GM19395 (cell line): ENCODE measurements at regions not wholly inside any gene's neighbourhood (a gene's known extent, or its start where the extent isn't known, plus 50 kb on each side); places are given as distances from the start of the nearest gene placed in this dataset.

Source experiments
- ATAC-seq: cut with Tn5 transposase; IDR thresholded peaks from one replicate; pipeline ENCODE4 v1.9.1; 2021; ENCODE audit warnings: mild to moderate bottlenecking, moderate library complexity; ENCODE audit not compliant: unreplicated experiment

- no peak for ATAC-seq
Observed at GRCh38 chr2:195606179-195606578, 50.8 kb upstream of the SLC39A10 start.

DNA sequence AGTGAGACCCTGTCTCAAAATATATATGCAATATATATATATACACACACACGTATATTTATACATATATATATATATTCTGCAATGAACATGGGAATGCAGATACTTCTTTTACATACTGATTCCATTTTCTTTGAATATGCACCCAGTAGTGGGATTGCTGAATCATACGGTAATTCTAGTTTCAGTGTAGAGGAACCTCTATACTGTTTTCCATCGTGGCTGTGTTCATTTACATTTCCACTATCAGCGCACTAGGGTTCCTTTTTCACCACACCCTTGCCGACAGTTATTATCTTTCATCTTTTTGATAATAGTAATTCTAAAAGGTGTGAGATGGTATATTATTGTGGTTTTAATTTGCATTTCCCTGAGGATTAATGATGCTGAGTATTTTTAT, 52.3 kb upstream of the SLC39A10 start:
- peak; percentile 65 for ATAC-seq

DNA sequence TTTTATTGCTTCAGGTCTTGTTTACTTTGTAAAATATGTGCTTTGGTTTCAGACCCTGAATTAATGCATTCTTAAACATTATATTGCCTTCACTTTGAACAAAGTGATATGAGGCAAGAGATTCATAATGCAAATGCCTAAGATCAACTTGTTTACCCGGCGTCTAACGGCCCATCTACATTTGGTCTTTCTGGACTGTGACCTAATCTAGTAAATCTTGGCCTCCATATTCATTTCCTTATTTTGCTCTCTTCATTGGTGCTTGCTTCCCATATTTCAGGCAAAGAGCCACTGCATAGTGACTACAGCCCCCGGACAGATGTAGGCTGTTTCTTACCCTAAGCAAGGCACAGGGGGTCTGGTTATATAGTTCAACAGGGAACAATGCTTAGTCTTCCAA, 53.0 kb upstream of the SLC39A10 start:
- no peak for ATAC-seq

DNA sequence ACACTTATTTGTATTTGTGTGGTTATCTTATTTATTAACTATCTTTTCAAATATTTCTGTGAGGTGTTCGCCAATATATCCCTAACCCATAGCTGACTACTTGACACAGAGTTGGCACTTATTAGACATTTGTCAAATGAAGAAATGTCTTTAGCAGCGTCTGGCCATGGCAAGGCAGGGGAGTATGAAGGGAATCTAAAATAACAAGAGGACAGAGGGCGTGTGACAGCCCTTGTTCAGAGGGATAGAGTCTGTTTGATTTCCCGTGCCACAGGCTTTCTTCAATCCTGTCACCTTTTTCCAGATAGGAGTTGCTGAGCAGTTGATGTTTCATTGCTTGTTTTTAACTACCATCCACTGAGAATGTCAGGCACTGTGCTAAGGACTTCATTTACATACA, 53.6 kb upstream of the SLC39A10 start:
- no peak for ATAC-seq

DNA sequence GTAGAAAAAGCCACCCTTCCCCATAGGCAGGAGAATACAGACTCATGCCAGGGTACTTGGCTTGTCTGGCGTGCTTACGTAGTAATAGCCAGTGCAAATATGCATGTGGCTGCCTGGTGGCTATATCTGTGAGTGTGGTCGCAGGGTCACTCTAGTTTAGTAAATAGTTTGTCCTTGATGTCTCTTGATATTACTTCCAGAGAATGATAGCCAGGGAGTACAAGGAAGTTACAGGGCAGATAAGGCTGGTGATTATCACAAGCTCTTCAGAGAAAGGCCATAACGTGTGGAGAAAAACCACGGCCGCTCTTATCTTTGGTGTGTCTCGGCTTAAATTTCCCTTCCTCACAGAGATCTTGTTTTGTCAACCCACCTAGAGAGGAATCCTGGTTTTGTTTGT, 54.3 kb upstream of the SLC39A10 start:
- no peak for ATAC-seq

DNA sequence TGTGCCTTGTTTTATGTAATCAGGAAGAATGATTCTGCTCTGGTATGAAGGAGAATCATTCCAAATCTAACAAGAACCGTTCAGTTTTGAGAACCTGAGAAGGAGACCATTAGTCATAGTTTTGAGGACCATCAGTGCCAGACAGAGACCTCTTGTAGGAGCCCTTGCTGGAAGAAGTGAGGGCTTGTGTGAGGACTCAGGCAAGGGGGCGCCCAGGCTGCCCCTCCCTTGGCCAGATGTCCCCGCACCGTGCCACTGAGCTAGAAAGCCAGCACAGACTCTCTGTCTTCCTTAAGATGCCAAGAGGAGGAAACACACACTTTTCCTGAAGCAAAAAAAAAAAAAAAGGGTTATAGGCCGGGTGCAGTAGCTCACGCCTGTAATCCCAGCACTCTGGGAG, 55.7 kb upstream of the SLC39A10 start:
- no peak for ATAC-seq

- no peak for ATAC-seq
Observed at GRCh38 chr2:195600778-195601177, 56.2 kb upstream of the SLC39A10 start.

DNA sequence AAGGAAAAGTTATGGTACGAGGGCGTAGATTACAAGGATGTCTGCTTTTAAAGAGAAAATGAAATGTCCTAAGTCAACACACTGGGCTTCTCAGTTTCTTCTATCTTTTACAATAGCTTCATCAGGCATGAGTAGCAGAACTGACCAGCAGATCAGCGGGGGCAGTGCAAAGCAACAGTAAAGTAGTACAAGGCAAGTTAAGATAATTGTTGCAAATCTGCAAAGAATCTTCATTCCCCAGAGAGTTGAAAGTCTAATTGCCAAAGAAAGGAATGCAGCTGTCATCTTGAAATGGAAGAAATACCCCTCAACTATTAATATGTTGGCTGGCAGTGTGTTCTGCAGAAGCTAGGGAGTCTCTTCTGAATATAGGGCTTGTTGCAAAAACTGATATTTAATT, 60.2 kb upstream of the SLC39A10 start:
- no peak for ATAC-seq

DNA sequence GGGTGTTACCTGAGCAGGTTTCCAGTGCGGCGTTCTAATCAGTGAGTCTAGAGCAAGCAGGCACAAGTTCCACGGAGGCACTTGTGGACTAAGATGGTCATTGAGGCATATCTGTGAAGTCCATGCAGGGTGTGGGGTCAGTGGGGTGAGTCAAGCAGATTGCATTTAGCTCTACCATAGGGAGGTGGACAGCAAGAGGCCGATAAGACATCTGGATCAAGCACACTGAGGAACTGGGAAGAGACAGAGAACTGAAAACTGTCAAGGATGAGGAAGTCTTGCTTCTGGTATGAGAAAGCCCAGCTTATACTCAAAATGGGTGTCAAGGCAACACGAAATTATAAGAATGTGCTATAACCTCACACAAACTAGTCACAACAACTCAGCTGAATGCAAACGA, 61.2 kb upstream of the SLC39A10 start:
- no peak for ATAC-seq

- ATAC-seq = no peak
Observed at GRCh38 chr2:195594919-195595694, 61.9 kb upstream of the SLC39A10 start.

- ATAC-seq = peak; percentile 52
Observed at GRCh38 chr2:195594248-195594647, 62.8 kb upstream of the SLC39A10 start.

- no peak for ATAC-seq
Observed at GRCh38 chr2:195592105-195592504, 64.9 kb upstream of the SLC39A10 start.

- ATAC-seq = no peak
Observed at GRCh38 chr2:195590861-195591205, 66.2 kb upstream of the SLC39A10 start.

DNA sequence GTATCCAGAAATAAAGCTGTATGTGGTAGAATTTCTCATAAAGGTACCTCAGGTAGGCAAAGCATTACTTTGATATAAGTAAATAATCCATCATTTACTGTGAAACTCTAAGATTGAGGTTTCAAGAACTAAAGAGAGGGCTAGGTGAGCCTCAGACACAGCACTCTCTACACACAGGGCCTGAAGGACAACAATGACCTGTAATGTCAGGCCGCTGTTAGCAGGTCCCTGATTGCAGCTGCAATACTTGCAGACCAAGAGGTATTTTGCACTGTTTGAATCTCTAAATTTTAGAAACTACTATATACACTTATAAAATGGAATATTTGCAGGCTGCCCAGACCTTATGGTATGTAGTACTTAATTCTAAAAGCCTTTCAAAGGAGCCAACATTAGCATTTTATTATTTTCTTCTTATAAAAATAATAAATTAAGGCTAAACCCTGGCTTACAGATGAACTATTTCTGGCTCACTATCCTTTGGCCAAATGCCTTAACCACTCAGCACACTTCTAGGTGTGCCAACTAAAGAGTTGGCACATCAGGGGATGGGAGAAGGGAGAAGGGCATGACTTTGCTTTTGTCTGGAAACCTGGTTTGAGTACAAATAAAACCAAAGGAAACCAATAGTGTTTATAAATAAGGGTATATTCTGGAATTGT, 66.7 kb upstream of the SLC39A10 start:
- no peak for ATAC-seq

DNA sequence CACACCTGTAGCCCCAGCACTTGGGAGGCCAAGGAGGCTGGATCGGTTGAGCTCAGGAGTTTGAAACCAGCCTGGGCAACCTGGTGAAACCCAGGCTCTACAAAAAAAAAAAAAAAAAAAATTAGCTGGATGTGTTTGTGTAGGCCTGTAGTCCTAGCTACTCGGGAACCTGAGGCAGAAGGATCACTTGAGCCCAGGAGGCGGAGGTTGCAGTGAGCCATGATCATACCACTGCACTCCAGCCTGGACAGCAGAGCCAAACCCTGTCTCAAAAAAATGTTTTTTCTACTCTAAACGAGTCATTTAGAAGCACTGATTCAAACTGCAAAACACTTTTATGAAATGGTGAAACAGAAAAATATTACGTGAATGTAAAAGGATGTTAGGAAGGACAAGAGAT, 69.1 kb upstream of the SLC39A10 start:
- no peak for ATAC-seq

DNA sequence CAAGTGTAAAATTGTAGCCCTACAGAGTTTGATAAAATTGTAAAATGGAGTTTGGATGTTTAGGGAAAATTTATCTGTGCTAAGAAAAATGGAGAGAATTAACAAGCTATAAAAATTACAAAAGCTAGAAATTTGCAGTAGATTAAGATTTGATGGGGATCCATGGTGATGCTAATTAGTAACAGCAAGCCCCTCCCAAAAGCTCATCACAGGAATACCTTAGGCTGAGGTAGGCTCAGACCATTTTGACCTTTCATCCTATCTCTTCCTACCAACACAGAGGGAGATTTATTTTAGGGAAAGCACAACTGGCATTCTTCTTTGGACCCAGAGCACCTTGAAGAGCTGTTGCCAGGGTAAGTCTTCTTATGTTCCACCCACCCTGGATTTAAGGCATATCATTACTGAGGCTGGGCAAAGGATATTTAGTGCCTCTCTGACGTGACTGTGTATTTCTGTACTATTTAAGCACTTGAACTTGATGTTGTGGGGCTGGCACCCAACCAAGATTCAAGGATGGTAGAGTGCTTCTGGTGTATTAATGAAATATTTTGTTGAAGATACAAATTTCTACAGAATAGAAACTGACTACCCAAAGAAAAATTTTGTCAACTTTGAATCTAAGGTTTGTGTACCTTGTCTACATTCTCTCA, 70.8 kb upstream of the SLC39A10 start:
- ATAC-seq = no peak

DNA sequence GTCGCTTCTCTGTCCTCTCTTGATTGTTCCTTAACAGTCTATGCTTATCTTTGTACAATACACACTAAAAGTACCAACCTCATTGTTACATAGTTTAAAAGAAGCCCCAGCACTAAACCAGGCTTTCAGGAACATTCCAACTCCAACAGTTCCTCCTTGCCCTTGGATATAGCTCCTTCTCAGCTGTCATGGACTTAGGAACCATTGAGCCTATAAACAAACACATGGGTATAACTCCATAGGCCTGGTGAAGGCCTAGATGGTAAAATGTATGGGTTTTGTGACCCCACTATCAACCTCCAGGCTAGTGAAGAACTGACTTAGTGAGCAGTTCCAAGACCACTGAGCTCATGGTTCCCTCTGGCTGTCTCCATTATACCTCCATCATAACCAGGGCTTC, 74.8 kb upstream of the SLC39A10 start:
- no peak for ATAC-seq

DNA sequence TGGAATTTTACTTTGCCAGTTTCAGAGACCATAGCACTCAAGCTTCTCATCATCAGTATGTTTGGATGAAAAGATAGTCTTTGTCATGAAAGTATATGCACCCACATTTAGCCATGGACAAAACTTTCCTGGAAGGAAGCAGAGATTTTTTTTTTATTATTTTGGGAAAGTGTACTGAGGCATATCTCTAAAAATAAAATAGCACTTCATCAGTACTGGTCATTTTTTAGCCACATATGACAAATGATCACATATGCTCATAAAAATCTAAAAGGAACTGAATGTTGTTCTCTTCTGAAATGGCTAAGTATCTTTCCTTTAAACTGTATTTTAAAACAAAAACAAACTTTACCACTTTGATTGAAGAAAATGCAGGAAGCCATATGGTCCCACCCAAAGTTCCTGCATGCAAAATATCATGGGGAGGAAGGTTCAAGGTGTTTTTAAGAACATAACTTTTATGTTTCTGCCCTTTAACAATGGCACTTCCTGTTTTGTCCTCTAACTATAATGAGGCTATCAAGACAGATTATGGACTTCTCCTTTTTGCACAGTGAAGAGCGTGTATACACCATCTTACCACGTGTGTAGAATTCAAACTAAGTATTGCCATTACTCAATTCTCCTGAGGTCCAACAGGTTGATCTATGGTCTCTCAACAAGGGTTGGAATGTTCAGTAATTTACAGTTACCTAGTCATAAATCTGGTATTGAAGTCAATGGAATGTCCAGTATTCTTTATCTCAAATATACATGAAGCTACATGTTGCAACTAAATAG, 77.1 kb upstream of the SLC39A10 start:
- ATAC-seq = peak; percentile 70

DNA sequence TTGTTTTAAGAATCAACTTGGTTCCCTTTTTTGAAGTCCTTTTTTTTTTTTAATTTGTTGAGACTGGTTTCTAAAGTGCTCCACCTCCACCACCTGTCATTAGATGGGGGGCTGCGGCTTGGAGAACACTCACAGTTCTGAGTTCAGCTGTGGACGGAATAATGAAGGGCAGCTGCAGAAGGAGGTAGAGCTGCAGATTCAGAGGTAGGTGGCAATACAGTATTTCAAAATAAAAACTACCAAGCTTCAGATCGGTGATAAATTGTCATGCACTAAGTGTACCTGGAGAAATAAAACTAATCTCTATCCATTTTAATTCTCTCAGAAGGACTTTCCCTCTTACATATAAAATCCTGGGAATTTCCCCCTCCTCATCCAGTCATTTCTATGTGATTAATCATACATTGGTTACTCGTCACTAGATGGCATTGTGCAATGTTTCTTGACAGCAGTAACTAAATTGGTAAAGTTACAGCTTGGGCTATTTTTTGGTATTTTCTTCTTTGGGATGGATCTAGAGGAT, 81.1 kb upstream of the SLC39A10 start:
- peak; percentile 83 for ATAC-seq

- no peak for ATAC-seq
Observed at GRCh38 chr2:195575016-195575415, 82.0 kb upstream of the SLC39A10 start.

- ATAC-seq = no peak
Observed at GRCh38 chr2:195574312-195574711, 82.7 kb upstream of the SLC39A10 start.
